ENCODE measurements at regions not wholly inside any gene's neighbourhood (a gene's known extent, or its start where the extent isn't known, plus 50 kb on each side); places are given as distances from the start of the nearest gene placed in this dataset.

- Histone ChIP-seq H3K79me1 (ENCODE audit: low read depth, low read length) (peaks cover 45% of the 10 kb centered on the region), H2BK12ac (ENCODE audit: low read depth, low read length) (no peak overlapping the region), H3K9ac (replicated peaks in 1 of 4; ENCODE audit: extremely low read depth in 1 of 4, low read depth in 3 of 4, low read length in 3 of 4) (no peak overlapping the region), H2BK15ac (ENCODE audit: low read length) (no peak overlapping the region), H3K18ac (ENCODE audit: extremely low read depth, low read length) (no peak overlapping the region), H3K27me3 (replicated peaks in 1 of 4; ENCODE audit: control insufficient read depth in 3 of 4, extremely low read depth in 1 of 4, insufficient read depth in 3 of 4, low read length in 3 of 4) (no peaks in the 10 kb centered on the region), H3K9me3 (ENCODE audit: insufficient read depth in 2 of 2, low read depth in 1 of 2, low read length in 1 of 2) (no peaks in the 10 kb centered on the region), H3K4me3 (ENCODE audit: extremely low read depth in 1 of 4, insufficient read depth in 2 of 4, low read depth in 3 of 4, low read length in 4 of 4) (no peak overlapping the region), H2AFZ (ENCODE audit: low read length) (no peak overlapping the region), H2AK5ac (ENCODE audit: low read depth, low read length) (no peak overlapping the region), H3K23ac (ENCODE audit: insufficient read length) (no peak overlapping the region), H4K91ac (replicated peaks; ENCODE audit: insufficient read length, low read length) (no peak overlapping the region), H2BK5ac (ENCODE audit: low read depth, low read length) (0 out of 2 replicates have a peak overlapping the region, but pooled peaks have one; percentile 24), H3K36me3 (ENCODE audit: control insufficient read depth in 2 of 4, insufficient read depth in 4 of 4, low read length in 3 of 4) (no peaks in the 10 kb centered on the region), H3K23me2 (ENCODE audit: low read depth, low read length) (peaks cover 9% of the 10 kb centered on the region; the same call in 1 of the 2 replicates), H3K14ac (ENCODE audit: insufficient read length) (no peak overlapping the region), H3K4ac (replicated peaks; ENCODE audit: insufficient read length, low read depth, low read length) (no peak overlapping the region), H3K56ac (replicated peaks; ENCODE audit: insufficient read length, low read depth, low read length) (no peak overlapping the region), H2BK120ac (replicated peaks; ENCODE audit: low read depth, low read length) (no peak overlapping the region), H4K5ac (ENCODE audit: insufficient read length, low read depth, low read length) (no peak overlapping the region), H3K4me2 (ENCODE audit: insufficient read depth in 1 of 2, low read depth in 2 of 2, low read length in 2 of 2) (no peak overlapping the region), H3K79me2 (ENCODE audit: control insufficient read depth in 1 of 2, insufficient read depth in 2 of 2, low read length in 2 of 2) (peaks cover 18 to 94% of the 10 kb centered on the region in 2 experiments), H4K8ac (ENCODE audit: extremely low read depth, insufficient read depth, low read length) (no peak overlapping the region; the same call in 1 of the 2 replicates), H2BK20ac (ENCODE audit: low read length) (no peak overlapping the region), H4K20me1 (replicated peaks in 1 of 2; ENCODE audit: control insufficient read depth in 1 of 2, insufficient read depth in 2 of 2, low read length in 2 of 2) (peaks cover 28 to 42% of the 10 kb centered on the region in 2 experiments), H3K4me1 (replicated peaks in 1 of 4; ENCODE audit: control insufficient read depth in 3 of 4, insufficient read depth in 4 of 4, low read length in 3 of 4) (peaks cover 5 to 74% (median 56%) of the 10 kb centered on the region in 4 experiments), H3K27ac (ENCODE audit: low read depth, low read length) (no peak overlapping the region)
- ChIA-PET POLR2A (ENCODE audit: partially characterized antibody) (no interaction called here), CTCF (ENCODE audit: partially characterized antibody) (interaction anchor here (5.2 kb wide), 1 partner anchor 50 kb away, joined by 29 read pairs; no protein-coding TSS in a partner anchor)
- WGBS, 2 experiments (ENCODE audit: extremely low coverage in 1 of 2, insufficient coverage in 1 of 2, insufficient read length in 1 of 2, insufficient replicate concordance in 2 of 2, low coverage in 1 of 2, low lambda C conversion rate in 2 of 2, missing lambda C conversion rate in 1 of 2), result 98% methylated on average over 11 of the region's 11 CpGs; no CpG with 5 or more reads in 1 of the 2 experiments
- FAIRE-seq (no peak), DNase-seq (ENCODE audit: low read depth in 1 of 2, low spot score in 2 of 2) (no peak)
Observed at GRCh38 chr17:77379065-77379428, 238.3 kb downstream of the SEC14L1 start.
